Mesenteric fat pad (tissue), 1 donor: ENCODE measurements at regions not wholly inside any gene's neighbourhood (a gene's known extent, or its start where the extent isn't known, plus 50 kb on each side); places are given as distances from the start of the nearest gene placed in this dataset.

Source experiments
- DNase-seq: peaks from one replicate; pipeline ENCODE4 v3.0.0-alpha.2; 2020; ENCODE audit warnings: low spot score
- donor health status: DM: yes; HTN: yes; CAD: no.

- no peak for DNase-seq
Measured at GRCh38 chr2:21427606-21428005, 303.8 kb downstream of the TDRD15 start.

- no peak for DNase-seq
Measured at GRCh38 chr2:21428754-21429153, 305.0 kb downstream of the TDRD15 start.

GRCh38 chr2:21429747-21430146, 306.0 kb downstream of the TDRD15 start:
- DNase-seq, result no peak

- DNase-seq, result no peak
Measured at GRCh38 chr2:21431078-21431477, 307.3 kb downstream of the TDRD15 start.

- no peak for DNase-seq
Measured at GRCh38 chr2:21438949-21439348, 315.2 kb downstream of the TDRD15 start.

GRCh38 chr2:21441442-21441841, 317.7 kb downstream of the TDRD15 start:
- no peak for DNase-seq

GRCh38 chr2:21443494-21444105, 319.8 kb downstream of the TDRD15 start:
- no peak for DNase-seq

- DNase-seq, result no peak
Measured at GRCh38 chr2:21449881-21450280, 326.1 kb downstream of the TDRD15 start.

GRCh38 chr2:21451403-21451802, 327.6 kb downstream of the TDRD15 start:
- no peak for DNase-seq

- no peak for DNase-seq
Measured at GRCh38 chr2:21452263-21452662, 328.5 kb downstream of the TDRD15 start.

GRCh38 chr2:21452678-21453077, 328.9 kb downstream of the TDRD15 start:
- no peak for DNase-seq

GRCh38 chr2:21453723-21454450, 330.1 kb downstream of the TDRD15 start:
- no peak for DNase-seq

- DNase-seq, result no peak
Measured at GRCh38 chr2:21454839-21455238, 331.1 kb downstream of the TDRD15 start.

GRCh38 chr2:21461754-21462240, 338.0 kb downstream of the TDRD15 start:
- no peak for DNase-seq

GRCh38 chr2:21466341-21466927, 342.7 kb downstream of the TDRD15 start:
- DNase-seq, result no peak

- no peak for DNase-seq
Measured at GRCh38 chr2:21467280-21467818, 343.6 kb downstream of the TDRD15 start.

GRCh38 chr2:21467910-21468309, 344.1 kb downstream of the TDRD15 start:
- no peak for DNase-seq

GRCh38 chr2:21468624-21469023, 344.9 kb downstream of the TDRD15 start:
- no peak for DNase-seq

GRCh38 chr2:21469158-21469557, 345.4 kb downstream of the TDRD15 start:
- no peak for DNase-seq

GRCh38 chr2:21469564-21469963, 345.8 kb downstream of the TDRD15 start:
- DNase-seq, result no peak

- DNase-seq, result no peak
Measured at GRCh38 chr2:21480162-21480561, 356.4 kb downstream of the TDRD15 start.

GRCh38 chr2:21484643-21485042, 360.9 kb downstream of the TDRD15 start:
- DNase-seq, result no peak
